ENCODE measurements at regions not wholly inside any gene's neighbourhood (a gene's known extent, or its start where the extent isn't known, plus 50 kb on each side); places are given as distances from the start of the nearest gene placed in this dataset.

DNA sequence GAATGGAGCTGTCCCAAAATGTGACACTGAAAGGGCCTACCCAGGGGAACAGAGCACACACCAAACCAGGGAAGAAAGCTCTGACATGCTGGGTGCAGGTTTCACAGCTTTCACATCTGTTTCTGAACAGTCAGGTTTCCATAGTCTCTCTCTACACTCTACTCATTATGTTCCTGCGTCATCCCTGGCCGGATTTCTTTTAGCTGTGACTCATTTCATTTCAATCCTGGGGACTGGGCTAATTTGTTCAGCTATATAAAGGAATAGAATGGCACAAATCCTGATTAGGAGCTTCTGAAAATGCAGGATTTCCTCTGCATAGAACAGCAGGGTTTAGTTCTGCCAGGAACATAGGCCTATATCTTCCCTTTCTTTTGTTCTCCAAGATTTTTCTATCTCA, 649.8 kb downstream of the RPS29 start:
- no peak for TF ChIP-seq POLR2AphosphoS5 (IDR thresholded peaks at IDR 0.05)
- TF ChIP-seq, protein P1, sequence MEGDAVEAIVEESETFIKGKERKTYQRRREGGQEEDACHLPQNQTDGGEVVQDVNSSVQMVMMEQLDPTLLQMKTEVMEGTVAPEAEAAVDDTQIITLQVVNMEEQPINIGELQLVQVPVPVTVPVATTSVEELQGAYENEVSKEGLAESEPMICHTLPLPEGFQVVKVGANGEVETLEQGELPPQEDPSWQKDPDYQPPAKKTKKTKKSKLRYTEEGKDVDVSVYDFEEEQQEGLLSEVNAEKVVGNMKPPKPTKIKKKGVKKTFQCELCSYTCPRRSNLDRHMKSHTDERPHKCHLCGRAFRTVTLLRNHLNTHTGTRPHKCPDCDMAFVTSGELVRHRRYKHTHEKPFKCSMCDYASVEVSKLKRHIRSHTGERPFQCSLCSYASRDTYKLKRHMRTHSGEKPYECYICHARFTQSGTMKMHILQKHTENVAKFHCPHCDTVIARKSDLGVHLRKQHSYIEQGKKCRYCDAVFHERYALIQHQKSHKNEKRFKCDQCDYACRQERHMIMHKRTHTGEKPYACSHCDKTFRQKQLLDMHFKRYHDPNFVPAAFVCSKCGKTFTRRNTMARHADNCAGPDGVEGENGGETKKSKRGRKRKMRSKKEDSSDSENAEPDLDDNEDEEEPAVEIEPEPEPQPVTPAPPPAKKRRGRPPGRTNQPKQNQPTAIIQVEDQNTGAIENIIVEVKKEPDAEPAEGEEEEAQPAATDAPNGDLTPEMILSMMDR (IDR thresholded peaks at IDR 0.05) = no peak
- TF ChIP-seq EP300 (IDR thresholded peaks at IDR 0.05) = no peak
- no peak for TF ChIP-seq POLR2A (IDR thresholded peaks at IDR 0.05)

Measured in upper lobe of left lung (tissue), 4 donors.